NCI-H226 (cell line): ENCODE measurements at regions not wholly inside any gene's neighbourhood (a gene's known extent, or its start where the extent isn't known, plus 50 kb on each side); places are given as distances from the start of the nearest gene placed in this dataset.

Source experiments
- DNase-seq: peaks from one replicate; pipeline ENCODE4 v3.0.0-alpha.2; 2015

DNA sequence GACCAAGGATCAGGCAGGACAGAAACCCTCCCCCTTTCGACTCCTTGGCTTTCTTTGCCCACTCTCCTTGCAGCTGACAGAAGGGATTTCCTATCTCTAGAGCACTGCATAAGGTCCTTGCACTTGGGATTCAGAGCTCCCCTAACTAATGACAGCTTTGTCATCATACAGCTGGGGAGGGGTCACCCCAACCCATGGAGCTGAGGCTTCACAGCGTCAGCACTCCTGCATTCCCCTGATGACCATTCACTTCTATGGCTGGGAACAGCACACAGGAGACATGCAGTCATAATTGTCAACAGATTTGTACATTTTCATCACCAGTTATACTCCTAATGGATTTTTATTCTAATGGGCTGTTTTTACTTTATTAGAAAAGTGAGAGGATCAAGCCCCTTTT lies 161.7 kb upstream of the C1orf87 start:
- DNase-seq, result no peak

DNA sequence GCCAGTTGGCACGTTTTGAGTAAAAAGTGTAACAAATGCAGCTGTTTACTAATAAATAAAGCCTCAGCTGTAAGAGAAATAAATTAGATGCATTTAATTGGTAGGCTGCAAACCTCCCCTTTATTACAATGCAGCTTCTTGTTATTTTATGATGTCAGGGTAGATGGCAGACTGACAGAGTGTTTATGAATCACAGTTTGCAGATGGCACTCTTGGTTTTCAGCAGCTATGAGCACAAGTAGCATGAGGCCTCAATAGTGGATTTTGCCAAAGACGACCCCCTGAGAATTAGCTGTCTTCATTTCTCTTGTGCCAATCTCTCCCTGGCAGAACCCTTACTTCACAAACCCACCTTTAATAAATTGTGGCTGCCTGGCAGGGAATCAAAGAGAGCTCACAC lies 161.2 kb upstream of the C1orf87 start:
- no peak for DNase-seq

DNA sequence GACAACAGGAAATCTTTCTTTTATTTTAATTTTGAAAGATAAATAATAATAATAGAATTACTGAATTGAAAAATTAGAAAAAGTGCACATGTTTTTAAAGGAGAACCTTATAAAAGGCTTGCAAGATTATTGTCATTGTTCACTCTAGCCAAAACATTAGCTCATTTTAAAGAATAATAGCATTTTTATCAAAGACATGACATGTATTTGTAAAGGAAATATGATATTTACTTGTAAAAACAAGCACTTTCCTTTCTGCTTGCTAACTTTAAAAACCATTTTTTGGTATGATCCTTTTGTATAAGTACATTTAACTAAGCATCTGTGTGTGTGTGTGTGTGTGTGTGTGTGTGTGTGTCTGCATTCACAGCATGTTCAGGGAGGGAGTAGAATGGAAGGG lies 156.3 kb upstream of the C1orf87 start:
- DNase-seq, result no peak

GRCh38 chr1:60228041-60228491 lies 154.5 kb upstream of the C1orf87 start:
- no peak for DNase-seq

DNA sequence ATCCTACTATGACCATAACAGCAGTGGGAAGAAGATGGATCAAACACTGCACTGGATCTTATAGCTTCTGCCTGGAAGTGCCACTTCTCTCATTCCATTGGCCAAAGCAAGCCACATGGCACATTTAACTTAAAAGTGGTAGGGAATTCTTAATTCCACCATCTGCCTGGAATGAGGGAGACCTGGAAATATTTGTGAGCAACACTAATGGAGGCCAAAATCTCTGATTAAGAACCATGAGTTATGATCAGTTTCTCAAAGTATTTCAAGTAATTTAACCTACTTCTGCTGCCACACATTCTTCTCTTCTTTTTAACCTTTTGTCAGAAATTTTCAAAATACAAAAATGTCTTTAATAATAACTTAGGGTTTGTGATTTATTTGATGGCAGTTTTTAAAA lies 154.0 kb upstream of the C1orf87 start:
- DNase-seq, result no peak

GRCh38 chr1:60225486-60225885 lies 151.9 kb upstream of the C1orf87 start:
- no peak for DNase-seq

GRCh38 chr1:60224523-60224922 lies 151.0 kb upstream of the C1orf87 start:
- DNase-seq, result no peak

GRCh38 chr1:60223158-60223557 lies 149.6 kb upstream of the C1orf87 start:
- DNase-seq, result no peak

- DNase-seq, result no peak
These were observed 149.0 kb upstream of the C1orf87 start for GRCh38 chr1:60222360-60223115.

DNA sequence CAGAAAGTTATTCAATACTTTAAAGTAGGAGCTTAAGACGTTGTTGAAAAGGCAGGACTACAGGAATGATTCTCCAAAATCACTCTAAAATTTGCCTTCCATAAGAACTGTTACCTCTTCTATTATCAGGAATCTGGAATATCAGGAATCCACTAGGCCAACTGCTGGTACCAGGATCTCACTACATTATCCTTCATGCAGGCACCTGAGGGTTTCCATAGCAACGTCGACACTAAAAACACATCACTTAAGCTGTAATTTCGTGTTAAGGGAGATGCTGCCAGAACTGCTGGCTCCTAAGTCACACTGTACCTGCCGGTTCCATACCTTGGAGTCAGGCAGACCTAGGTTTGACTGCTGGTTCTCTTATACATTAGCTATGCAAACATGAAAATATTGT lies 139.7 kb upstream of the C1orf87 start:
- DNase-seq, result no peak

GRCh38 chr1:60196026-60196425 lies 122.5 kb upstream of the C1orf87 start:
- DNase-seq, result no peak

DNA sequence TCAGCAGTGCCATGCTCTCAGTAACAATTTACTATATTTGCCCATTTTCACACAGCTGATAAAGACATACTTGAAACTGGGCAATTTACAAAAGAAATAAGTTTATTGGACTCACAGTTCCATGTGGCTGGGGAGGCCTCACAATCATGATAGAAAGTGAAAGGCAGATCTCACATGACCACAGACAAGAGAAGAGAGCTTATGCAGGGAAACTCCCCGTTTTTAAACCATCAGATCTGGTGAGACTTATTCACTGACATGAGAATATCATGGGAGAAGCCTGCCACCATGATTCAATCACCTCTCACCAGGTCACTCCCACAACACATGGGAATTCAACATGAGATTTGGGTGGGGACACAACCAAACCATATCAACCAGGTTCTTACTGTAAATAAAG lies 112.1 kb upstream of the C1orf87 start:
- no peak for DNase-seq

- DNase-seq, result no peak
These were observed 111.0 kb upstream of the C1orf87 start for GRCh38 chr1:60184521-60184920.

GRCh38 chr1:60173729-60174505 lies 100.3 kb upstream of the C1orf87 start:
- no peak for DNase-seq

DNA sequence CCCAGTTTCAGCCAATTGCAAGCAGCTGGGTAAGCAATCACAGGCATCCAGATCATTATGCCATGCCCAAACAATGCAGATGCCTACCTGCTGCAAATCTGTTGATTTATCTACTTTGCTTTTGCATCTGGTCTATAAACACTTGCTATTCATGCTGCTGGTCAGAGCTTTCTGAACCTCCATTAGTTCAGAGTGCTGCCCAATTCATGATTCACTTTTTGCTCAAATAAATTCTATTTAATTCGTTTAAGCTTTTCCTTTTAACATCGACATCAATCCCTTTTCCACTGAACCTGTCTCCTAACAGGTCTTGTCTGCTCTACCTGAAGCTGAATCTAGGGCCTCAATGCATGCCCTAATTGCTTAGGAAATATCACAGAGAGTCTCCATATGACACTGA lies 99.4 kb upstream of the C1orf87 start:
- no peak for DNase-seq

GRCh38 chr1:60171801-60172200 lies 98.2 kb upstream of the C1orf87 start:
- peak; percentile 15 for DNase-seq

DNA sequence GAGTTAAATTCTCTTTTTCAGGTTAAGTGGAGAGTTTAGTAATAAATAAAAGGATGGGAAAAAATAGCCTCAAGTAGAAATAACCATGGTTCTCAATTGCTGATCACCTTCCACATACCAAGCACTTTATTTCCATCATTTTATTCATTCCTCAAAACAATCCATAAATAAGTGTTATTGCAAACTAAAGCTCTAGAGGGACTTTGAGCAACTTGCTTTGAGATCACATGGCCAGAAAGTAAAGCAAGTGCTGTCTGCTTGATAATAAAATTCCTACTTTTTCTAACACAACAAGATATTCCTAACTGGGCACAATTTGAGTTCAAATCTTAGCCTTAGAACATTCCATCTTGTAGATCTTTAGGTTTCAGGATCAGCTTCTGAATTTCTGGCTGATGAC lies 97.1 kb upstream of the C1orf87 start:
- DNase-seq, result no peak

GRCh38 chr1:60169206-60169605 lies 95.6 kb upstream of the C1orf87 start:
- peak; percentile 51 for DNase-seq

DNA sequence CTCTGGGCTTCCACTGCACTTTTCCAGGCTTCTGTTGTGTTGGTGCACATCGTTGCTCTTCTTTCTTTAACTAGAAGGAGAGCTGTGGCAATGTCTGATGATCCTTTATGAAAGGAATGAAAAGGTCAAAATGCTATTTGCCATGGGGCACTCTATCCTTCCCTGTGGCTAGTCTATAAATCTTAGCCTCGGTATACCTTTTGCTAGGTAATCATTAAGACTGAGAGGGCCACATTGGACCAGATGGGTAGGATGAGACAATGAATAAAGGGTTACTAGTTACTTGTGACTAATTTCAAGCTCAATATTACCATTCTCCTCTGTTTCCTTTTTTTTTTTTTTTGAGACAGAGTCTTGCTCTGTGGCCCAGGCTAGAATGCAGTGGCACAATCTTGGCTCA lies 89.4 kb upstream of the C1orf87 start:
- DNase-seq, result no peak

DNA sequence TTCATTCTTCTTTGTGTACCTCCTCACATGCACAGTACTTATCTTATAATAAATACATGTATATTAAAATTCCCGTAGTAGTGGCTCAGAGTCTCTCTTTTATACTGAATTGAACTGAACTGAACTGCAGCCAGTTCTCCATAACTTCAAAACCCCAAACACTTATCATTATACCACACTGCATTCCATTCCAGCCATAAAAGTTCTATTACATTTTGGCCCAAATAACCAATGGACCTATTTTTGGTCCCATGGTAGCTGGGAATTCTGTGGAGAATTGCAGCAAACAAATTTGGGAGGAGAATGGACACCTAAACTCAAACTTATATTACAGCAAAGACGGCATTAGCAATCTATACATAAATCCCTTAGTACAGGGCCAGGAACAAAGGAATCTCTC lies 86.6 kb upstream of the C1orf87 start:
- no peak for DNase-seq

GRCh38 chr1:60156371-60156770 lies 82.8 kb upstream of the C1orf87 start:
- DNase-seq, result no peak

DNA sequence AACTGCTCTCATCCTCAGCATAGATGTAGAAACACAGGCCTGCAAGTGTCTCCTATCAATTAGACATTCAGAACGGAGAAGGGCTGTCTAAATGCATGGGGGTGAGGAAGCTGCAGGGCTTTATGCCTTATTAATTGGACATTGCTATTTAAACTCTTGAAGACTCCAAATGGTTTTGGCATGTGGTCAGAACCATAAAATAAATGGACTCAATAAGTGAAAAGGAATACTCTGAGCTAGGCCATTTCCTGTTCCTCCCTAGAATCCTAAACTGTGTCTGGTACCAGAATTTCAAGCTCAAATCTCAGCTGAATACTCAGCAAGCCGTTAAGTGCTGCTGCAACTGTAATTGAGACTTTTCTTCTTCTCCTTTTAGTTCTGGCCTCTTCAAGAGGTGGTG lies 80.4 kb upstream of the C1orf87 start:
- DNase-seq, result no peak

GRCh38 chr1:60152891-60153290 lies 79.3 kb upstream of the C1orf87 start:
- no peak for DNase-seq

GRCh38 chr1:60151311-60151710 lies 77.7 kb upstream of the C1orf87 start:
- no peak for DNase-seq

GRCh38 chr1:60149251-60149650 lies 75.7 kb upstream of the C1orf87 start:
- peak; percentile 61 for DNase-seq
